PC-9 (cell line): ENCODE measurements at regions not wholly inside any gene's neighbourhood (a gene's known extent, or its start where the extent isn't known, plus 50 kb on each side); places are given as distances from the start of the nearest gene placed in this dataset.

Source experiments
- CTCF ChIP-seq: fragments of 200-600 bp; sonication (generic); conservative IDR thresholded peaks from 2 replicates; pipeline ENCODE4 v1.6.1; 2017; ENCODE audit warnings: mixed run types, antibody characterized with exemption, mild to moderate bottlenecking, moderate library complexity
- EZH2 ChIP-seq: fragments of 200-600 bp; sonication (generic); IDR thresholded peaks from 2 replicates; pipeline ENCODE4 v1.8.0; 2017; ENCODE audit warnings: antibody characterized with exemption, low read depth

GRCh38 chr2:67576991-67577390 lies 179.9 kb downstream of the ETAA1 start:
- TF ChIP-seq CTCF, result no peak
- no peak for TF ChIP-seq EZH2
